ENCODE measurements at regions not wholly inside any gene's neighbourhood (a gene's known extent, or its start where the extent isn't known, plus 50 kb on each side); places are given as distances from the start of the nearest gene placed in this dataset.

DNA sequence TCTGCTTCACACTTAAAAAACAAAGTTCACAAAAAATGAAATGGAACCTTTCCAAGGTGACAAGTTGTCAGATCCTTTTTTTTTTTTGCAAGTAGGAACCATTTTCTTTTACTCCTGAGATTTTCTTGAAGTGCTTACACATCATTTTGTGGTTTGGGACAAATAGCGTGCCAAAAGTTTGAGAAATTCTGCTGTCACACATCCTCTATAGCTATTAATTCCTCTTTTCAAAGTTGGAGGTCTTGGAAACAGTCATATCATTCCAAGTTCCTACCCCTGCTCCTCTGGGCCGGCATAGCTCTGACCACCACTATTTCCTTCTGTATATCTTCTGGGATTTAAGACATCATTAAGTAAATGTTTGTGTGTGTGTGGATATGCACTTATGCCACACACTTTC, 421.6 kb upstream of the SLC10A2 start:
- TF ChIP-seq, protein P1, sequence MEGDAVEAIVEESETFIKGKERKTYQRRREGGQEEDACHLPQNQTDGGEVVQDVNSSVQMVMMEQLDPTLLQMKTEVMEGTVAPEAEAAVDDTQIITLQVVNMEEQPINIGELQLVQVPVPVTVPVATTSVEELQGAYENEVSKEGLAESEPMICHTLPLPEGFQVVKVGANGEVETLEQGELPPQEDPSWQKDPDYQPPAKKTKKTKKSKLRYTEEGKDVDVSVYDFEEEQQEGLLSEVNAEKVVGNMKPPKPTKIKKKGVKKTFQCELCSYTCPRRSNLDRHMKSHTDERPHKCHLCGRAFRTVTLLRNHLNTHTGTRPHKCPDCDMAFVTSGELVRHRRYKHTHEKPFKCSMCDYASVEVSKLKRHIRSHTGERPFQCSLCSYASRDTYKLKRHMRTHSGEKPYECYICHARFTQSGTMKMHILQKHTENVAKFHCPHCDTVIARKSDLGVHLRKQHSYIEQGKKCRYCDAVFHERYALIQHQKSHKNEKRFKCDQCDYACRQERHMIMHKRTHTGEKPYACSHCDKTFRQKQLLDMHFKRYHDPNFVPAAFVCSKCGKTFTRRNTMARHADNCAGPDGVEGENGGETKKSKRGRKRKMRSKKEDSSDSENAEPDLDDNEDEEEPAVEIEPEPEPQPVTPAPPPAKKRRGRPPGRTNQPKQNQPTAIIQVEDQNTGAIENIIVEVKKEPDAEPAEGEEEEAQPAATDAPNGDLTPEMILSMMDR (conservative IDR thresholded peaks at IDR 0.05; ENCODE audit: low read length): no peak
- no peak for TF ChIP-seq EZH2phosphoT487 (IDR thresholded peaks at IDR 0.05; ENCODE audit: borderline replicate concordance, low read depth, low read length)

Data from OCI-LY7 (cell line).